Panc1 (cell line): ENCODE measurements at regions not wholly inside any gene's neighbourhood (a gene's known extent, or its start where the extent isn't known, plus 50 kb on each side); places are given as distances from the start of the nearest gene placed in this dataset.

ENCODE experiments used
- ATAC-seq: fragments of 200-7000 bp; cut with Tn5 transposase; 2 replicates; pipeline ENCODE4 v1.9.1; 2020; ENCODE audit warnings: mild to moderate bottlenecking, moderate library complexity
- BruUV-seq: library from RNA; stranded (reverse); fragments of 400-500 nt; replicated peaks from 2 replicates; lab custom pipeline; 2021; lab: Mats Ljungman, UMichigan
- CTCF ChIA-PET: fragments of 300-600 bp; sonication (Branson Sonifier 250); formaldehyde crosslinking; loops from one replicate; lab custom pipeline; 2022; ENCODE audit warnings: antibody characterized with exemption; lab: Charles Lee
- POLR2A ChIA-PET: fragments of 300-600 bp; sonication (Branson Sonifier 250); formaldehyde crosslinking; loops from one replicate; lab custom pipeline; 2022; ENCODE audit warnings: antibody characterized with exemption; lab: Charles Lee
- DNase-seq: peaks from one replicate; pipeline ENCODE4 v3.0.0-alpha.2; 2010; ENCODE audit warnings: low read depth, low spot score
- H3K27ac ChIP-seq: 2 replicates; pipeline ENCODE4 v1.5.1; 2011; ENCODE audit warnings: mild to moderate bottlenecking, low read length, inconsistent platforms
- H3K27me3 ChIP-seq: fragments of 200-500 bp; sonication (Bioruptor generic); 2 replicates; pipeline ENCODE4 v1.6.0; 2014; ENCODE audit warnings: low read length, inconsistent platforms; ENCODE audit not compliant: control insufficient read depth, insufficient read depth
- H3K36me3 ChIP-seq: fragments of 200-500 bp; sonication (Bioruptor generic); 2 replicates; pipeline ENCODE4 v1.5.1; 2014; ENCODE audit warnings: inconsistent platforms, mild to moderate bottlenecking, low read length, moderate library complexity; ENCODE audit not compliant: control insufficient read depth, insufficient read depth
- H3K4me1 ChIP-seq: 2 replicates; pipeline ENCODE4 v1.5.1; 2011; ENCODE audit warnings: inconsistent platforms, mild to moderate bottlenecking, low read length, moderate library complexity; ENCODE audit not compliant: control insufficient read depth, insufficient read depth
- H3K4me3 ChIP-seq, 2 experiments: 2 replicates each; pipeline ENCODE4 v1.5.1; 2011 to 2012; ENCODE audit warnings: low read depth in 2 of 2, low read length in 2 of 2, mild to moderate bottlenecking in 2 of 2, inconsistent platforms in 1 of 2, moderate library complexity in 1 of 2
- H3K9me3 ChIP-seq: fragments of 200-500 bp; sonication (Bioruptor generic); 2 replicates; pipeline ENCODE4 v1.5.1; 2014; ENCODE audit warnings: low read depth, mild to moderate bottlenecking, inconsistent platforms, low read length, moderate library complexity; ENCODE audit not compliant: control insufficient read depth, insufficient read depth
- CTCF ChIP-seq: fragments of 450-650 bp; IDR thresholded peaks from 2 replicates; pipeline ENCODE4 v1.5.1; 2017; ENCODE audit warnings: mild to moderate bottlenecking
- POLR2AphosphoS5 ChIP-seq: IDR thresholded peaks from 2 replicates; pipeline ENCODE4 v1.6.1; 2012; ENCODE audit warnings: mild to moderate bottlenecking, low read depth, low read length, moderate library complexity
- SIN3A ChIP-seq: IDR thresholded peaks from 2 replicates; pipeline ENCODE4 v1.6.1; 2012; ENCODE audit warnings: low read depth, mild to moderate bottlenecking, low read length, moderate library complexity, borderline replicate concordance; ENCODE audit not compliant: insufficient read depth
- TCF7L2 ChIP-seq: IDR thresholded peaks from 2 replicates; pipeline ENCODE4 v1.6.1; 2011; ENCODE audit warnings: mild to moderate bottlenecking, low read depth, low read length, inconsistent platforms
- in situ Hi-C: cut with HindIII; loops from 2 replicates; pipeline ENCODE4 v1.10.0; 2016; ENCODE audit warnings: low sequenced_read_pairs, low pct_unique_long_range_greater_than_20kb
- intact Hi-C: fragments of 100-400 bp; cut with micrococcal nuclease; formaldehyde crosslinking; loops from one replicate; pipeline ENCODE4 v1.10.0; 2022; ENCODE audit not compliant: unreplicated experiment
- TF ChIP-seq, protein P1 (sequence below), 2 experiments: IDR thresholded peaks; 2 replicates each; pipeline ENCODE4 v1.6.1; 2011 to 2012; ENCODE audit warnings: low read depth in 2 of 2, control low read depth in 1 of 2, low read length in 1 of 2, mild to moderate bottlenecking in 1 of 2, moderate library complexity in 1 of 2; ENCODE audit not compliant: insufficient read depth in 1 of 2

- no TSS peak for BruUV-seq
- in situ Hi-C loops, result no loop called here
These were observed 201.5 kb upstream of the TUT7 start for GRCh38 chr9:86555661-86556060.

DNA sequence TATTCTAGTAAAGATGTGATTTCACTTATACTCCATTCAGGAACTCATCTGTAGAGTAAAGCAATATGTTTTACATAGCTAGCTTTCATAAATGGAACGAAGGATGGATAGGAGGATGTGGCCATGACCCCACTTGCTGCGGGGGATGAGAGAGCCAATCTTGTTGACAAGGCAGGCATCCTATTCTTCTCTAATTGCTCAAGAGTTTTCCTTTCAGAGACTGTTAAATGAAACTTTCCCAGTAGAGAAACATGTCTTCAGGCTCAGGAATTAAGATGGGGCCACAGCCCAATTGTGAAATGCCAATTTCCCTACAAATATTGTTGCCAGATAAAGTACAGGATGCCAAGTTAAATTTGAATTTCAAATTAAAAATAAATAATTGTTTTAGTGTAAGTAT, 196.2 kb upstream of the TUT7 start:
- CTCF ChIA-PET, result no interaction called here
- POLR2A ChIA-PET, result no interaction called here
- in situ Hi-C loops, result no loop called here

More at GRCh38 chr9:86555661-86556060, 201.5 kb upstream of the TUT7 start:
- DNase-seq (no peak), ATAC-seq (no peak)
- TF ChIP-seq, protein P1, sequence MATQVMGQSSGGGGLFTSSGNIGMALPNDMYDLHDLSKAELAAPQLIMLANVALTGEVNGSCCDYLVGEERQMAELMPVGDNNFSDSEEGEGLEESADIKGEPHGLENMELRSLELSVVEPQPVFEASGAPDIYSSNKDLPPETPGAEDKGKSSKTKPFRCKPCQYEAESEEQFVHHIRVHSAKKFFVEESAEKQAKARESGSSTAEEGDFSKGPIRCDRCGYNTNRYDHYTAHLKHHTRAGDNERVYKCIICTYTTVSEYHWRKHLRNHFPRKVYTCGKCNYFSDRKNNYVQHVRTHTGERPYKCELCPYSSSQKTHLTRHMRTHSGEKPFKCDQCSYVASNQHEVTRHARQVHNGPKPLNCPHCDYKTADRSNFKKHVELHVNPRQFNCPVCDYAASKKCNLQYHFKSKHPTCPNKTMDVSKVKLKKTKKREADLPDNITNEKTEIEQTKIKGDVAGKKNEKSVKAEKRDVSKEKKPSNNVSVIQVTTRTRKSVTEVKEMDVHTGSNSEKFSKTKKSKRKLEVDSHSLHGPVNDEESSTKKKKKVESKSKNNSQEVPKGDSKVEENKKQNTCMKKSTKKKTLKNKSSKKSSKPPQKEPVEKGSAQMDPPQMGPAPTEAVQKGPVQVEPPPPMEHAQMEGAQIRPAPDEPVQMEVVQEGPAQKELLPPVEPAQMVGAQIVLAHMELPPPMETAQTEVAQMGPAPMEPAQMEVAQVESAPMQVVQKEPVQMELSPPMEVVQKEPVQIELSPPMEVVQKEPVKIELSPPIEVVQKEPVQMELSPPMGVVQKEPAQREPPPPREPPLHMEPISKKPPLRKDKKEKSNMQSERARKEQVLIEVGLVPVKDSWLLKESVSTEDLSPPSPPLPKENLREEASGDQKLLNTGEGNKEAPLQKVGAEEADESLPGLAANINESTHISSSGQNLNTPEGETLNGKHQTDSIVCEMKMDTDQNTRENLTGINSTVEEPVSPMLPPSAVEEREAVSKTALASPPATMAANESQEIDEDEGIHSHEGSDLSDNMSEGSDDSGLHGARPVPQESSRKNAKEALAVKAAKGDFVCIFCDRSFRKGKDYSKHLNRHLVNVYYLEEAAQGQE (IDR thresholded peaks at IDR 0.05; ENCODE audit: insufficient read depth in 1 of 2, low read depth in 2 of 2, low read length in 1 of 2), result no peak
- TF ChIP-seq SIN3A, result no peak
- no peak for TF ChIP-seq TCF7L2
- no peak for TF ChIP-seq POLR2AphosphoS5
- no peak for TF ChIP-seq CTCF
- Histone ChIP-seq H3K27ac (no peak overlapping the region), H3K4me3 (no peak overlapping the region), H3K27me3 (no peaks in the 10 kb centered on the region), H3K4me1 (no peaks in the 10 kb centered on the region), H3K36me3 (no peaks in the 10 kb centered on the region), H3K9me3 (no peaks in the 10 kb centered on the region)
- POLR2A ChIA-PET, result no interaction called here
- CTCF ChIA-PET, result no interaction called here
- intact Hi-C loops, result no loop called here

More for the DNA sequence above, 196.2 kb upstream of the TUT7 start:
- ATAC-seq, result no peak
- intact Hi-C loops, result no loop called here
- TF ChIP-seq, protein P1 (IDR thresholded peaks at IDR 0.05; ENCODE audit: insufficient read depth in 1 of 2, low read depth in 2 of 2, low read length in 1 of 2), result no peak
- TF ChIP-seq CTCF, result no peak
- no peak for TF ChIP-seq POLR2AphosphoS5
- no peak for TF ChIP-seq SIN3A
- TF ChIP-seq TCF7L2, result no peak
- Histone ChIP-seq H3K27ac (no peak overlapping the region), H3K9me3 (no peaks in the 10 kb centered on the region), H3K4me1 (no peaks in the 10 kb centered on the region), H3K27me3 (no peaks in the 10 kb centered on the region; the same call in 1 of the 2 replicates), H3K36me3 (no peaks in the 10 kb centered on the region), H3K4me3 (no peak overlapping the region)
- no TSS peak for BruUV-seq
- DNase-seq, result no peak
